ENCODE measurements at regions not wholly inside any gene's neighbourhood (a gene's known extent, or its start where the extent isn't known, plus 50 kb on each side); places are given as distances from the start of the nearest gene placed in this dataset.

- in situ Hi-C loops (cut with MboI; ENCODE audit: low sequenced_read_pairs) = no loop called here
Observed at GRCh38 chr20:59376109-59376841, 75.9 kb downstream of the EDN3 start.

- in situ Hi-C loops (cut with MboI; ENCODE audit: low sequenced_read_pairs) = no loop called here
Observed at GRCh38 chr20:59376998-59377397, 76.6 kb downstream of the EDN3 start.

- in situ Hi-C loops (cut with MboI; ENCODE audit: low sequenced_read_pairs) = no loop called here
Observed at GRCh38 chr20:59377842-59378241, 77.4 kb downstream of the EDN3 start.

- in situ Hi-C loops (cut with MboI; ENCODE audit: low sequenced_read_pairs) = no loop called here
Observed at GRCh38 chr20:59378396-59378795, 78.0 kb downstream of the EDN3 start.

- in situ Hi-C loops (cut with MboI; ENCODE audit: low sequenced_read_pairs) = no loop called here
Observed at GRCh38 chr20:59378966-59379365, 78.6 kb downstream of the EDN3 start.

GRCh38 chr20:59381689-59382088 lies 81.3 kb downstream of the EDN3 start:
- in situ Hi-C loops (cut with MboI; ENCODE audit: low sequenced_read_pairs) = no loop called here

- in situ Hi-C loops (cut with MboI; ENCODE audit: low sequenced_read_pairs) = no loop called here
Observed at GRCh38 chr20:59382157-59382725, 81.8 kb downstream of the EDN3 start.

GRCh38 chr20:59382907-59383306 lies 82.5 kb downstream of the EDN3 start:
- in situ Hi-C loops (cut with MboI; ENCODE audit: low sequenced_read_pairs) = no loop called here

- in situ Hi-C loops (cut with MboI; ENCODE audit: low sequenced_read_pairs) = no loop called here
Observed at GRCh38 chr20:59385038-59385437, 84.6 kb downstream of the EDN3 start.

- in situ Hi-C loops (cut with MboI; ENCODE audit: low sequenced_read_pairs) = no loop called here
Observed at GRCh38 chr20:59385480-59385879, 85.1 kb downstream of the EDN3 start.

- in situ Hi-C loops (cut with MboI; ENCODE audit: low sequenced_read_pairs) = no loop called here
Observed at GRCh38 chr20:59386809-59387208, 86.4 kb downstream of the EDN3 start.

- in situ Hi-C loops (cut with MboI; ENCODE audit: low sequenced_read_pairs) = no loop called here
Observed at GRCh38 chr20:59387891-59388290, 87.5 kb downstream of the EDN3 start.

- in situ Hi-C loops (cut with MboI; ENCODE audit: low sequenced_read_pairs) = no loop called here
Observed at GRCh38 chr20:59388402-59388801, 88.0 kb downstream of the EDN3 start.

GRCh38 chr20:59390437-59390836 lies 90.0 kb downstream of the EDN3 start:
- in situ Hi-C loops (cut with MboI; ENCODE audit: low sequenced_read_pairs) = no loop called here

- in situ Hi-C loops (cut with MboI; ENCODE audit: low sequenced_read_pairs) = no loop called here
Observed at GRCh38 chr20:59391975-59392374, 91.6 kb downstream of the EDN3 start.

GRCh38 chr20:59392736-59393135 lies 92.3 kb downstream of the EDN3 start:
- in situ Hi-C loops (cut with MboI; ENCODE audit: low sequenced_read_pairs) = no loop called here

- in situ Hi-C loops (cut with MboI; ENCODE audit: low sequenced_read_pairs) = no loop called here
Observed at GRCh38 chr20:59393142-59393541, 92.7 kb downstream of the EDN3 start.

GRCh38 chr20:59395729-59396128 lies 95.3 kb downstream of the EDN3 start:
- in situ Hi-C loops (cut with MboI; ENCODE audit: low sequenced_read_pairs) = no loop called here

GRCh38 chr20:59398537-59399205 lies 98.3 kb downstream of the EDN3 start:
- in situ Hi-C loops (cut with MboI; ENCODE audit: low sequenced_read_pairs) = no loop called here

- in situ Hi-C loops (cut with MboI; ENCODE audit: low sequenced_read_pairs) = loop anchor here (25.0 kb wide), 2 partner anchors 312 to 537 kb away; partner anchors contain the start of genes GNAS and GNAS-AS1
Observed at GRCh38 chr20:59399426-59400099, 99.2 kb downstream of the EDN3 start.

GRCh38 chr20:59400708-59401107 lies 100.3 kb downstream of the EDN3 start:
- in situ Hi-C loops (cut with MboI; ENCODE audit: low sequenced_read_pairs) = loop anchor here (25.0 kb wide), 2 partner anchors 313 to 538 kb away; partner anchors contain the start of genes GNAS and GNAS-AS1
